Fibroblast of gingiva (primary cell): ENCODE measurements at regions not wholly inside any gene's neighbourhood (a gene's known extent, or its start where the extent isn't known, plus 50 kb on each side); places are given as distances from the start of the nearest gene placed in this dataset.

Source experiments
- DNase-seq: peaks from one replicate; pipeline ENCODE4 v3.0.0-alpha.2; 2011; ENCODE audit warnings: low read depth

DNA sequence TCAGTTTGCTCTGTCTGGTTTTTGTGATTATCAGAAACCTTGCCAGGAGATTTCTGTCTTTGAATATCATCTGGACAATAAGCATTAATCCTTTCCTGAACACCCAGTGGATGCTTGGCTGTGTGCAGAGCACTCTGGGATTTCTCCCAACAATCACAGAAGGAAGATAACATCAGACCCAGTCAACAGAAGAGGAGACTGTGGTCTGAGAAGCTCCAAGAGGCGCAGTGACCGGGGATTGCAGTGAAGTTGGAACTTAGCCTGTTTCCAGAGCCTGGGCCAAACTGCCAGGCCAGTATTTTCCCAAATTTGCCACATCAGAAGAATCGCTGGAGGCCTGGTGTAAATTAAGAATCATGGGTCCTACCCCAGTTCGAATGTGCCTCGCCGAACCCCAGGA, 264.7 kb downstream of the C16orf95 start:
- DNase-seq = no peak

GRCh38 chr16:87053016-87053982, 263.9 kb downstream of the C16orf95 start:
- DNase-seq = no peak

DNA sequence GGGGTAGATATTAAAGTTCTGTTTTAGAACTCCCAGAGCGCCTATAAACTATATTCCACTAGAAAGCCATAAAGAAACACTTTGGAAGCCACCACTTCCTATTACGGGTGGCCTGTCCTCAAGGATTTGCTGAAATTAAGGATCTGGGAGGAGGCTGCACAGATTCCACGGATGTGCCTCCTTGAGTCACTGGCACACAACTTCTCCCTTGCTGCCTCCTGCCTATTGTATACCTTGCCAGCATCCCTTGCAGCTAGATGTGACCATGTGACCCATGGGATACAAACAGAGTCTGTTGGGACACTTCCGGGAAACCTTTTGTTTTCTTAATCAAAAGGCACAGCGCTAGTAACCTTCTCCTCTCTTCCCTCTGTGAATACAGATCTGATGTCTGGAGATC, 263.0 kb downstream of the C16orf95 start:
- DNase-seq = no peak

GRCh38 chr16:87054856-87055255, 262.3 kb downstream of the C16orf95 start:
- DNase-seq = no peak

DNA sequence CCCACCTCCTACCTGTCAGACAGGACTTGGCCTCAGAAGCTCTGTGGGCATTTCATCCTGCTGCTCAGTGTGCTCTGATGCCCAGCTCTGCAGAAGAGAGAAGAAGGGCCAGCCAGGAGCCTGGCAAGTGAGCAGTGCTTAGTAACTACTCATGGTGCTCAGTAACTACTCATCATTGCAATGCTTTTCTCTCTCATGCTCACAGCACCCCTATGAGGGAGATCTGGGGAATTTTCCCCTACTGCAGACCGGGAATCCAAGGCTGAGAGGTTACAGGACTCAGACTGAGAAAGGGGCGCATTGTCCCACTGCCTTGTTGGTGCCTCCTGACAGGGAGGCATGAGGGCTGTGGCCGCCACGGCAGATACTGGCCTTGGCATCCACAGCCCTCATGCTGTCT, 261.1 kb downstream of the C16orf95 start:
- peak; percentile 45 for DNase-seq

DNA sequence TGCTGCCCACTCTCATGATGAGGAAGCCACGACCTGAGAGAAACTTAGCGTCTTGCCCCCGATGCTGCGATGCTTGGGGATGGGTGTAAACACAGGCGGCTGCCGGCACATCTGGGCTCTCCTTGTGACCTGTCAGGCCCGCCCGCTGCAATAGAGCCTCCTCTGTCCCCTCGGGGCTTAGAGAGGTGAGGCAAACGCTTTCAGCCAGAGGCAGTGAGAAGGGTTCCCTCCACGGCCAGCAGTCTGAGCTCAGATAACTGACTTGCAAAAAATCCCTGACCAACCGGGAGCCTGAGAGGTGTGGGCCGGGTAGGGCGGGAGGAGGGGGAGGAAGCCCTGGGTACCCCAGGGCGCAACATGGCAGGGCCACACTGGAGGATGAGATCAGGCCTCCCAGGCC, 260.6 kb downstream of the C16orf95 start:
- DNase-seq = no peak

GRCh38 chr16:87057211-87057881, 259.8 kb downstream of the C16orf95 start:
- no peak for DNase-seq

DNA sequence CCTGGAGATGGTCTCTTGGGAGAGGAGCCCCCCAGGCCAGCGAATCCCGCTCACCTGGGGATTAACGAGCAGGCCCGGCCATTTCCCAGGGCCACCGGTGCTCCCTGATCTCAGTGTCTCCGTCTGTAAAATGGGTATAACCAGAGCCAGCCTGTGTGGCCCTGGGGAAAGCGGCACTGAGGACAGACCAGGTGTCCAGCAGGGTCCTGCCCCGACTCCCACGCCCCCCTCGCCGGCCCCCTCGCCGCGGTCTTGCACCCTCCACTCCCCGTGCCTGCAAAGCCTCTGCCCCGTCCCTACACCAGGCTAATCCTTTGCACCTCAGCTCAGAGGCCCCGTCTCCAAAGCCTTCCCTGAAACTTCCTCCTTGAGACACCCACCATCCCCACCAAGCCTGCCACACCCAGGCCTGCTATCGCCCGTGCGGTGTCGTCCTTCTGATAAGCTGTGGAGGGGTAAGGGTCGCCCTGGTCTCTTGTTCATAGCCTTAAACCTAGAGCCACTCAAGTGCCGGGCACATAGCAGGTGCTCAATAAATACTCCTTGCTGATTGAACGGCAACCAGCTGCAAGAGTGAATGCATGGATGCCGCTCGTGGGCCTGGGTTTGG, 259.1 kb downstream of the C16orf95 start:
- DNase-seq = no peak

DNA sequence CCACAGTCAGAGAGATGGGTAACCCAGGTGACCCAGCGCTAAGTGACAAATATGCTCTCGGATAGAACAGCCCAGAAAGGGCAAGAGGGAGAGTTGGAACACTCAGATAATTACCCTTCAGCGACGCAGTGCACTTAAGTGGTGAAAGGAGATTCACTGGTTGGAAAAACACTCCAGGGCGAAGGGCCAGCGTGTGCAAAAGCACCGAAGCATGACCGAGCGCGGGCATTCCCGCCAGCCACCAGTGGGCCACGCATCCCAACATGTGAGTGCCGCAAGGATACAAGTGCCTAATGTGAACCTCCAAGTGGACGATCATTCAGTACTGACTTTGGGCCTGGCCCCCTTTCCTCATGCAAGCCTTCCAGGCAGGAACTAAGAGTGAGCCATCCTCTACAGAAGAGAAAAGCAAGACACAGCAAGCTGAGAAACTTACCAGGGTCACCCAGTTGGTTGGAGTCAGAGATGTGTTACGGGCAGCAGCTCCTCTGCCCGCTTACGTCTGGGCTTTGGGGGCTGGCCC, 258.4 kb downstream of the C16orf95 start:
- DNase-seq = no peak

DNA sequence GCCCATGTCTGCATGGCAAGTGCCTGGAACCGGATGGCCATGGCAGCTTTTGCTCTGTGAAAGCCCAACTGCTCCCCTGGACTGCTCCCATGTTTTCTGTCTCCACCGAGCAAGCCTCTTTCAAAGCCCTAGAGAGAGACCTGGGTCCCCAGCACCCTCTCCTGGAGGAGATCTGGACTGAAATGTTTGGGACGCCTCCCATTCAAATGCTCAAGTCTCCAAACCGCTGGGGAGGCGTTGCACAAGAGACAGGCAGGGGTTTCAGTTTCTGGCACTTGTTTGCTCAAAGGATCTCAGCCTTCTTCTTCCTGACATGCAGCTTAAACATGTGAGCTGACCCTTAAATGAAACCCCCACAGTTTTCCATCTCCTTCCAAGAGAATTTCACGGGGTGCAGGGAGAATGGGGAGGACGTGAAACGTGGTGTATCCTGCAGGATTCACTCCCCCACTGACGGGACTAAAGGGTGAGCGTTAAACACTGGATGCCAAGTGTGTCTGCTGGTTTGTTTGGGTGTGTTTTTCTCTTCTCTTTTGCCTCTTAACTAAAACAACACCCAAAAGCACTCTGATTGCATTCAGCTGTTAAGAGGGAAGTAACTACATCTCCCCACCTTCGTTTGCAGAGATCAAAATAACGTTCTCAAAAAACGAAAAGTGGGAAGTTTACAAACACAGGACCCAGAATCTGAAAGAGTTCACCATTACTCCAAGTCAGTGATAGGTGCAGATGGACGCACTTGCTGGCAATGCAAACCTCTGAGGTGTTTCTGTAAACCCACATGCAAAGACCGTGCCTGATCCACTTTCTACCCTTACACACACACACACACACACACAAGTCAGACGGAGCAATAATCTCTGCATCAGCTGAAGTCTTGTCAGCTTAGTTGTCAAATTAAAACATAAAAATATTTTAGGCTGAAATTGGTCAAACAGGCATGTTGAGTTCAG, 256.9 kb downstream of the C16orf95 start:
- DNase-seq = peak; percentile 81

GRCh38 chr16:87061243-87061920, 255.8 kb downstream of the C16orf95 start:
- DNase-seq = peak; percentile 81

DNA sequence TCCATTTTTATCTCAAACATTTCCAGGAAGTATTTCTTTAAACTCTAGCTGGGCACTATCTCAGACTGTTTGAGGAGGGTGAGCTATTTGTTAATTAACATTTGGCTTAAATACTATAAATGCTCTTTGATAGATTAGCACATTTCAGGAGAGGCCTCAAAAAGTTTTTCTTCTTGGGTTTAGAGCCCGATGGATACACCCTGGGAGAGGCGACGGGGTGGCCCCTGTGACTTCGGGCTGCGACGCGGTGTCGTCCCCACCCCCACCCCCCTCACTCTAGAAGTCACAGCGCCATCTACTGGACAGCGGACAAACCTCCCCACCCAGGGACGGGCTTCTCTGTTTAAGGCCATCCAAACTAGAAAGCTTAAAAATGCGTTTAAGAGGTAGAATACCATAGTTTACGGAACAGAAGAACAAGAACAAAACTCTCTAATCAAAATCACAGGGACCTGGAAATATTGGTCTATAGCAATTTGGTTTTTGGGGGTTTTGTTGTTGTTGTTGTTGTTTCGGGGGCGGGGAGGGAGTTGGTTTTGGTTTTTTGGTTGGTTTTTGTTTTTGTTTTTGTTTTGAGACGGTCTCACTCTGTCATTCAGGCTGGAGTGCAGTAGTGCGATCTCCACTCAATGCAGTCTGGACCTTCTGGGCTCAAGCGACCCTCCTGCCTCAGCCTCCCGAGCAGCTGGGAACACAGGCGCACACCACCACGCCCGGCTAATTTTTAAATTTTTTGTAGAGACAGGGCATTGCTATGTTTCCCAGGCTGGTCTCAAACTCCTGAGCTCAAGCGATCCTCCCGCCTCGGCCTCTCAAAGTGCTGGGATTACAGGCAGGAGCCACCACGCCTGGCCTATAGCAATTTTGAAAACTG, 254.4 kb downstream of the C16orf95 start:
- peak; percentile 67 for DNase-seq

GRCh38 chr16:87063543-87063942, 253.6 kb downstream of the C16orf95 start:
- no peak for DNase-seq

- no peak for DNase-seq
Measured at GRCh38 chr16:87064731-87065445, 252.3 kb downstream of the C16orf95 start.

GRCh38 chr16:87065446-87066132, 251.6 kb downstream of the C16orf95 start:
- no peak for DNase-seq

DNA sequence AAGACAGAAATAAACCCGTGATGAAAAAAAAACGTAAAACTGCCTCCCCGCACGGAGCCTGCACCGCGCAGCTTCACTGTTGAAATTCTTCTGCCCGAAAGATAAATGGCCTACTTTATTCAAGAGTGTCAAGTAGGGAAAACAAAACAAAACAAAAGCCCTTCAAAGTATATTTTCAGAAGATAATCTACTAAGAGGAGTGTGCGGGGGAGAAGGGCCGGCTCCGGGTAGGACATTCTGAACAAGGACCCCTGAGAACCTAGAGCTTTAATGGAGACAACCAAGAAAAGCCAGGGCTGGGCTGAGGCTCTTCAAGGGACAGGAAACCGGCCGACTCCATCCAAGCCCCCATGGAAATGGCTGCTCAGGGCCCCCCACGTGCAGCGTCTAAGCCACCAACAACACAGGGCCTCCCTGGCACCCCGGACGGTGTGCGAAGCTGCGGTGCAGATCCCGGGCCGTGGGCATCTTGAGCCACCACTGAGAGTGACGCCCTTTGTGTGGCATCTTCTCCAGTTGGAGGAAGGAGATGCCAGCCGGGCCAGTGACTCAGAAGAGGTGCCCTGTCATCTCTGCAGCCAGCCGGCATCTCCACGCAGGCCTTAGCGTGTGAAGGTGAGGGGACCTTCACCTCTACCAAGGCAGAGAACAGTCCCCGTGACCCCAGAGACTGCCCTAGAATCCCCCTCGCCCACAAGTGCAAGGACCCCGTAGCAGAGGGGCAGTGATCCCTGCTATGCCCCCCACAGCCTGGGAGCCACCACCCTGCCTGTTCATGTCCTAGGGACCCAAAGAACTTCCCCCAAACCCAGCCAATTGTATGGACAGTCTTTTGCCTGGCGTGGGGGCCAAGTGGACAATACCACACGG, 250.8 kb downstream of the C16orf95 start:
- no peak for DNase-seq

DNA sequence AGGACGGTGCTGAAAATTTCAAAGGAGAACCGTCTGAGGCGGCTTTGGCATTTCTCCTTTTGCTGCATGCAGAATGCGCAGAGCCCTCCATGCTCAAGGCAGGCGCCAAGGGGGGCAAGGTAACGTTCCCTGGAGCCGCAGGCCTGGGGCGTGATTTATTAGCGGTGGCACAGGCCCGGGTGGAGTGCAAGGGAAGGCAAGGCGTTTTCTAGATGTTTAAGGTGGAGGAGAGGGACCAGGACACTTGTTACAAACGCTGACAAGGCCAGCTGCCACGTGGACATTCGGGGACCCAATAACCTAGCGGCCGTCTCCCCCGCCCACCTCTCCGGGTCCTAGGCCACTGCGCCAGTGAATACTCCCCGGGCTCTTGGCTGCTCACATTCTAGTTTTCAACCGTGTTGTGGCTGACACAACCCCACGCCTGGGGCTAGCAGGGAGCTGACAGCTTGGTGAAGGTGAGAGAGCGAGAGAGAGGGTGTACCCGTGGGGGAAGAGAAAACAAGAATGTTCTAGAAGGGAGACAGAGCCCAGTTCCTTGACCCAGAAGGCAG, 250.1 kb downstream of the C16orf95 start:
- DNase-seq = no peak
